Fibroblast of skin of left biceps (primary cell): ENCODE measurements at regions not wholly inside any gene's neighbourhood (a gene's known extent, or its start where the extent isn't known, plus 50 kb on each side); places are given as distances from the start of the nearest gene placed in this dataset.

Source experiments
- DNase-seq, 2 experiments: peaks; one replicate each; pipeline ENCODE4 v3.0.0-alpha.2; 2013; ENCODE audit warnings: low read depth in 2 of 2

GRCh38 chr13:74669149-74669548, 534.9 kb upstream of the KLF12 start:
- no peak for DNase-seq

- DNase-seq, result no peak
Measured at GRCh38 chr13:74667656-74668203, 533.5 kb upstream of the KLF12 start.

- no peak for DNase-seq
Measured at GRCh38 chr13:74662905-74663304, 528.7 kb upstream of the KLF12 start.

GRCh38 chr13:74661851-74662250, 527.6 kb upstream of the KLF12 start:
- DNase-seq, result peak; percentile 39 to 52

GRCh38 chr13:74657765-74658164, 523.6 kb upstream of the KLF12 start:
- DNase-seq, result no peak

- no peak for DNase-seq
Measured at GRCh38 chr13:74651121-74651520, 516.9 kb upstream of the KLF12 start.

GRCh38 chr13:74647991-74648390, 513.8 kb upstream of the KLF12 start:
- no peak for DNase-seq

- DNase-seq, result no peak
Measured at GRCh38 chr13:74647211-74647610, 513.0 kb upstream of the KLF12 start.

GRCh38 chr13:74646091-74646490, 511.9 kb upstream of the KLF12 start:
- no peak for DNase-seq

GRCh38 chr13:74645586-74645985, 511.4 kb upstream of the KLF12 start:
- DNase-seq, result no peak

GRCh38 chr13:74644229-74644628, 510.0 kb upstream of the KLF12 start:
- no peak for DNase-seq

- DNase-seq, result no peak
Measured at GRCh38 chr13:74641586-74641985, 507.4 kb upstream of the KLF12 start.

- no peak for DNase-seq
Measured at GRCh38 chr13:74633734-74634133, 499.5 kb upstream of the KLF12 start.

- no peak for DNase-seq
Measured at GRCh38 chr13:74629985-74630384, 495.8 kb upstream of the KLF12 start.

GRCh38 chr13:74625541-74625940, 491.3 kb upstream of the KLF12 start:
- peak in 1 of 2 experiments; percentile 33 for DNase-seq

GRCh38 chr13:74623761-74624160, 489.6 kb upstream of the KLF12 start:
- no peak for DNase-seq

GRCh38 chr13:74622284-74622683, 488.1 kb upstream of the KLF12 start:
- no peak for DNase-seq

- no peak for DNase-seq
Measured at GRCh38 chr13:74620711-74621110, 486.5 kb upstream of the KLF12 start.

GRCh38 chr13:74620308-74620707, 486.1 kb upstream of the KLF12 start:
- no peak for DNase-seq

GRCh38 chr13:74597526-74597925, 463.3 kb upstream of the KLF12 start:
- DNase-seq, result no peak

GRCh38 chr13:74596691-74597090, 462.5 kb upstream of the KLF12 start:
- no peak for DNase-seq

- no peak for DNase-seq
Measured at GRCh38 chr13:74593688-74594087, 459.5 kb upstream of the KLF12 start.

- no peak for DNase-seq
Measured at GRCh38 chr13:74586847-74587246, 452.6 kb upstream of the KLF12 start.

- DNase-seq, result no peak
Measured at GRCh38 chr13:74576420-74576819, 442.2 kb upstream of the KLF12 start.
